A172 (cell line): ENCODE measurements at regions not wholly inside any gene's neighbourhood (a gene's known extent, or its start where the extent isn't known, plus 50 kb on each side); places are given as distances from the start of the nearest gene placed in this dataset.

Source experiments
- DNase-seq: peaks from one replicate; pipeline ENCODE4 v3.0.0-alpha.2; 2015; ENCODE audit warnings: low spot score

DNA sequence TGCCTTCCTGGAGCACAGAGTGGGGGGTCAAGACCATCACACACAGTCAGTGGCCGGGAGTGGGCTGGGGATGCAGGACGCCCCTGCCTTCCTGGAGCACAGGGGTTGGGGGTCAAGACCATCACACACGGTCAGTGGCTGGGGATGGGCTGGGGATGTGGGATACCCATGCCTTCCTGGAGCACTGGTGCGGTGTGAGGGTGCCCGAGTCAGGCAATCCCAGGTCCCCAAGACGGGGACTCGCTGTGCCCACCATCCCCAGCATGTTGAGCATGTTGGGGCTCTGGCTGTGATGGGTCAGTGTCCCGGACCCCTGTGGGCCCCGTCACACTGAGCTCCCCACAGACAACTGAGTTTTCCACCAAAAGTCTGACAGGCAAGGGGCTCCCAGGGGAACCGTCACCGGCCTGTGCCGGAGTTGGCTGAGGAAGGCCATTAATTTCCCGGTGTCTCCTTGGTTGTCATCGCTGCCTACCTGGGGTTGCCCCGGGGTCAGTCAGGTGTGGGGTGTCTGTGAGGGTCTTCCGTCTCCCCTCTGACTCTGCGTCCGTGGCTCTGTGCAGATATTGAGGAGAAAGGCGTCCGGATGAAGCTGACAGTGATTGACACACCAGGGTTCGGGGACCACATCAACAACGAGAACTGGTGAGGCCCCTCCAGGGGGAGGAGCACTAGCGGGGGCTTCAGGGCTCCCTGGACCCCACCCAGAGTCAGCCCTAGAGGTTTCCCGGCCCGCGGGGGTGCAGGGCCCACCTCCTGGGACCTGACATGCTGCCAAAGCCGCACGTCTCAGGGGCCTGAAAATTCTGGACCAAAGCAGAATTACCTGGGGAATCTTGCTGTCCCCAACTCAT lies 347.1 kb downstream of the SEC14L1 start:
- no peak for DNase-seq

DNA sequence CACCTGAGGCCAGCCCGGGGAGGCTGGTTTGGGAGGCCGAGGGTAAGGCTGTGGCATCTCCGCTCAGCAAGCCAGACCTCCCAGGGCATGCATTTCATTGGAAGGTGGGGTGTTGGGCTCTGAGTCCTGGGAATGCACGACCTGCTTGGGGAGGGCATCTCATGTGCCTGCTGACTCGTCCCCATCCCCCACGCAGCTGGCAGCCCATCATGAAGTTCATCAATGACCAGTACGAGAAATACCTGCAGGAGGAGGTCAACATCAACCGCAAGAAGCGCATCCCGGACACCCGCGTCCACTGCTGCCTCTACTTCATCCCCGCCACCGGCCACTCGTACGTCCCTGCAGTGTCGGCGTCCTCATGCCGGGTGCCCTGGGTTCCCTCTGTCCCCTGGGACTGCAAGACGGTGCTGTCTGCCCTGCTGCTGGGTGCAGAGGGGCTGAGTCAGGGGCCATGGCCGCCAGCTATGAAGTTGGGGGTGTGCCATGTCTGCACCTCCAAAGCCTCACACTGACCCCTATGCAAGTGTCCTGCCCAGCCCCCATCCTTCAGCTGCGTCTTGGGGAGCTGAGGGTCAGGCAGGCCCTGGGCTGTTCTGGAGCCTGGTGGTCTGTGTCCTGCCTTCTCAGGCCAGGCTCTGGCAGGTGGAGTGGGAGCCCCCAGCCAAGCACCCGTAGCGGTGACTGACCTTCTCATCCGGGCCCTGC lies 347.9 kb downstream of the SEC14L1 start:
- DNase-seq = peak; percentile 42

DNA sequence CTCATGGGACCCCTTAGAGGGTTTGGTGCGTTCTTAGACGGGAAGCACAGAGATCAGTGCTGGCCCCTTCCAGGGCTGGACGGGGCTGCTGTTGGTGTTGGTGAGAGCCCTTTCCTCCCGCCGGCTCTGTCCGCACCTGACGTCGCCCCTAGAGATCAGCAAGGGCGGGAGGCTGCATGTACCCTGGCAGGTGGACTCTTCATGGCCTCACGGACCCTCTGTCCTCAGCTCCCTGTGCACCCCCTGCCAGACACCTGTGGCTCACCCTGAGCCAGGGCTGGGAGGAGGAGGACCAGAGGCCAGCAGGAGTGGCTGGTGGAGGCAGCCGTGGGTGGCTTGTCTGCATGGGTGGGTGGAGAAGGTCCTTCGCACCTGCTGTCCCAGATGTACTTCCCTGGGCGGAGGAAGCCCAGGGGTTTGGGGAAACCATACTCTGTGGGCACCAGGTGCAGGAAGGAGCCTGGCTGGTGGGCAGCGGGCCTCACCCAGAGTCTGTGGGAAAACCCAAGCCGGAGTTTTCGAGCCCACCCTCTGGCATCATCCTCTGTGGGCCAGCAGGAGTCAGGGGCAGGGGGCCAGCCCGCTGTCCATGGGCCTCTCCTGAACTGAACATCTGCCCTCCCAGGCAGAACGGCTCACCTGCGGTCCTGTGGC lies 348.6 kb downstream of the SEC14L1 start:
- DNase-seq = no peak

DNA sequence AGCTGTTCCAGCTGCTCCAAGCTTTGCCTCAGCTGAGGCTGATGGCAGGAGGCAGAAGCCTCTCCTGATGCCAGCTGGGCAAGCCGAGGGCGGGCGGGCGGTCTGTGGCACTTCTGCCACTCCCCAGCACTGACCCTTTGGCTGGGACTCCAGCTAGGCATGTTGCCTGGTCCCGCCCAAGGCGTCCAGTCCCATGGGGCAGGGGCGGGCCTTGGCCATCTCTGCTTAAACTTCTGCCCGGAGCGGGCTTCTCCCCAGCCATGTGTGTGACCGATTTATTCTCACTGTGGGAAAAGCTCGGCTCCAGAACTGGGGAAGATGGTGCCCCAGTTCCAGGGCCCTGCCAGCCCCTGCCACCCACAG lies 349.1 kb downstream of the SEC14L1 start:
- no peak for DNase-seq

DNA sequence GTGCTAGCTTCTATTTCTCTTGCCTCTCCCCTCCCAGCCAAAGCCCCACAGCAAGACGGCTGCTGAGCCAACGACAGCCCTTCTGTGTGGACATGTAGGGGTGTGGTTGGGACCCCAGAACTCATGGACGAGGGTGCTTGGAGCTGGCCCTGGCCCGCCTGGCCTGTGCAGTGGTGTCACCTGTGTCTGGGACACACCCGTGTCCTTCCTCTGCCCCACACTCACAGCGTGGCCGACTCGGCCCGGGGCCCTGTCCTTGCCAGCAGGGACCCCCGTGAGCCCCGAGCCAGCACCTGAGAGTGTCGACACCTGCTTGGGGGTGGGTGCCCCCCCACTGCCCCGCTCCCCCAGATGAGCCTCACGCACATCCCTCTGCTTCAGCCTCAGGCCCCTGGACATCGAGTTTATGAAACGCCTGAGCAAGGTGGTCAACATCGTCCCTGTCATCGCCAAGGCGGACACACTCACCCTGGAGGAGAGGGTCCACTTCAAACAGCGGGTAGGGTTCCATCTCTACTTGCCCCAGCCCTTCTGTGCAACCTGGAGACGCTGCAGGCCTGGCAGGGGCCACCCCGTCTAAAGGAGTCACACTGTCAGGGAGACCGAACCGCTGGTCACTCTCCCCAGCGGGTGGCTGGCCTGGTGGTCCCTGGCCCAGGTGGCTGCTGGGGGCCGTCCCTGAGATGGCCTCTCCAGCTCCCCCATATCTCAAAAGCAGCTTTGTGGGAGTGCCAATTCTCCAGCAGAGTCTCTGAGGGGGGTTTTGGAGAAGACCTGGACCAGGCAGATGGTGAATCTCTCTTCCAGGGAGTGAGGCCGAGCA lies 349.8 kb downstream of the SEC14L1 start:
- no peak for DNase-seq

DNA sequence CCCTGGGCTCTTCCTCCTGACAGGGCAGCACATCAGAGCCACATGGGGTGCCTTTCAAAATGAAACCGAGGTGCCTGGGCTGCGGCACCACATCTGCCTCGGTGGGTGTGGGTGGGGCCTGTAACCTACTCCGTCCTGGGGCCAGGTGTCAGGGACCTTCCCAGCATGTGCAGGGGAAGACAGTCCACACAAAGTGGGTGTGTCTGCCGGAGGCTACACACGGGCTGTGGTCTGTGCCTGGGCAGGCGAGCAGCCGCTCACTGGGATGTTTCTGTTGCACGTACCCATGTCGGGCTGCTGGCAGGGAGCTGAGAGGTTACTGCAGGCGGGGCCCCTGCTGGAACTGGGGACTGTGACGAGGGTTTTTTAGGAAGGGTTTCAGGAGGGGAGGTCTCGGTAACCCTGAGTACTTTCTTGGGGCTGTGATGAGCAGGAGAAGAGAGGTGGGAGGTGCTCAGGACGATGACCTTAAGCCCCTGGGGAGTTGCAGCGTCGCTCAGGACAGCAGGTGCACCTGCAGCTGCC lies 351.2 kb downstream of the SEC14L1 start:
- no peak for DNase-seq

DNA sequence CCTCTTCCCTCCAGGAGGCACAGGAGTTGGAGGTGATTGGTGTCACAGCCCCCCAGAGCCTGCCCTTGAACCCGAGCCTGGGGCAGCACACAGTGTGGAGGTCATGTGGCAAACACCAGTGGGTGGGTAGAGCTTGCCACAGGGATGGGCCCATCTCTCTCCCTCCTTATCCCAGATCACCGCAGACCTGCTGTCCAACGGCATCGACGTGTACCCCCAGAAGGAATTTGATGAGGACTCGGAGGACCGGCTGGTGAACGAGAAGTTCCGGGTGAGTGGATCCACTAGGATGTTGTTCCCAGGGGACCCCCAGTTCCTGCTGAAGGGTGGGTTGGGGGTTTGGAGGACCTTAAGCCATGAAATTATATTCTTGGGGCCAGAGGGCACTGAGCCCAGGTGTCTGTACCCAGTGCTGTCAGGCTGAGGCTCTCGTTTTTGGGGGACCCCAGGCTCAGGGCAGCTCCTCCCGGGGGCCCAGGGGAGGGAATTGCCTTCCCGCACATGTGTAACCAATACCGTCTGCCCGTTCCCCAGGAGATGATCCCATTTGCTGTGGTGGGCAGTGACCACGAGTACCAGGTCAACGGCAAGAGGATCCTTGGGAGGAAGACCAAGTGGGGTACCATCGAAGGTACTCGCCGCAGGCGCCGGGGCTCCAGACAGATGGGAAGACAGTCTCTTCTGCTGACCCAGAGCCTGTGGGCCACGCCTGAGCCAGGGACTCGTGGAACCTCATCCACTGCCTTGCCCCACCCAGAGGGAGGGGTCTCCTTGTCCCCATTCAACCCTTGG lies 351.9 kb downstream of the SEC14L1 start:
- DNase-seq = no peak

DNA sequence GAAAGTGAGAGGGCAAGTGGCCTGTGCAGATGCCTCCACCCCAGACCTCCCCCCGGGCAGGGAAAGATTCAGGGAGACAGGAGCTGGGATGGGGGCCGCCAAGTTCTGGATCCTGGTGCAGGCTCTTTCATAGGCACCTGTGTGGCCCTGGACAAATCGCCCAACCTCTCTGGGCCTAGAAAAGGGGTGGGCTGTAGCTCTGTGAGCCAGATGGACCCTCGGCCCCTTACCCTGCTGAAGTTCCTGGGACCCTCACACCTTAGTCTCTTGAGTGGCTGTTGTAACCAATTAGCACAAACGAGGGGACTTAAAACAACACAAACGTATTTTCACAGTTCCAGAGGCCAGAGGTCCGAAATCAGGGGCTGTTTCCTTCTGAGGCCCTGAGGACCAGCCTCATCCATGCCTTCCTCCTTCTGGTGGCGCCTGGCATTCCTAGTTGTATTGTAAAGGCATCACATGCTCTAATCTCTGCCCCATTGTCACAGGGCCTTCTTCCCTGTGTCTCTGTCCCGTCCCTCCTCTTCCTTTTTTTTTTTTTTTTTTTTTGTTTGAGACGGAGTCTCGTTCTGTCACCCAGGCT lies 352.6 kb downstream of the SEC14L1 start:
- DNase-seq = no peak

DNA sequence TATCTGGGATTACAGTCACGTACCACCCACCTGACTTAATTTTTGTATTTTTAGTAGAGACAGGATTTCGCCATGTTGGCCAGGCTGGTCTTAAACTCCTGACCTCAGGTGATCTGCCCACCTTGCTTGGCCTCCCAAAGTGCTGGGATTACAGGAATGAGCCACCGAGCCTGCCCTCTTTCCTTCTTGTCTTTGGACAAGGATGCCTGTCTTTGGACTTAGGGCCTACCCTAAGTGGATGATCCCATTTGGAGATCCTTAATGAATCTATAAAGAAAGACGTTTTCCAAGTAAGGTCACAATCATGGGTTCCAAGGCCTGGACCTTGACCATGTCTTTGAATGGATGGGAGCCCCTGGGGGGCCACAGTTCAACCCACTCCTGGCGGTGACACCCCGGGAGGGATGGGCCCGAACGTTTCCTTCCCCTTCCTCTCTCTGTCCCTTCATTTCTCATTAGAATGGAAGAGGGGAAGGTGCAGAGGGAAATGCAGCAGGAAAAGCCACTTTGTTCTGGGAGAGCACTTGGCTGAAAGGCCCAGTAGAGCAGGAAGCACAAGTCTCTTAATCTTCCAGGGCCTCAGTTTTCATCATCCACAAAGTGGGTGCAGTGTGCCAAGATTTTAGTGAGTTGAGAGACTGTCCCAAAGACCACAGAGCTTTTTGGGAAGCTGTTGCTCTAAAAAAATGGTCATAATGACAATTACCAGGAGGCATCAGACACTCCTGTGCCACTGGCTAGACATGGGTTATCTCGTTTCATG lies 353.3 kb downstream of the SEC14L1 start:
- no peak for DNase-seq

DNA sequence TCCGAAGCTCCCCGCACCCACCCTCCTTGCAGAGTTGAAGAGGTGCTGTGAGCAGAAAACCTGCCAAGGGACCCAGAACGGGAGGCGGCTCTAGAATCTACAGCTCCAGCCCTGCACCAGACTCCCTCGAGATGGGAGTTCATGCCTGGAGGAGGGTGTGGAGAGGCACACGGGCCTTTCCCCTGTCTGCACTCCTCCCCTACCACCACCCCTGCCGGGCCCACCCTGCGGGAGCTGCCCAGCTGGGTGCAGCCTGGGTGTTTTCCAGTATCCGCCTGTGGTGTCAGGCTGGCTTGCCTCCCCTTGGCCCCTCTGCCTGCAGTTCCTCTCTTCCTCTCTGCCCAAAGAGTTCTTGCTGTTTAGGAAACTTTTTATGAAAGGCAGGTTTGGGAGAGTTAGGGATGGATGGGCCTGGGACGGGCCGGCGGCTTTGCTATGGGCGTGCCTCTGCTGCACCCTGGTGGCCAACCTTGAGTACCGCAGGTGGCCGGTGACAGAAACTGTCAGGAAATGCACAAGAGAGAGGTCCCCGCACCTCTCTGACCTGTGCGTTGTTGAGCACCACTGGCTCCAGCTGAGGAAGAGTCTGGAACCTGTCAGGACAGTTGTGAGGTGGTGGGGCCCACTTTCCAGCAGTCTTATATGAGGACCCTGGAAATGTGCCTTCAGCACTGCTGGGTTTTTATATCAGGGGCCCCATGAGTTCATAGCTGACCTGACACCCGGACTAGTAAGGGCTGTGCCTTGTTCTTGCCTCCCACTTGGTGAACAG lies 354.1 kb downstream of the SEC14L1 start:
- DNase-seq = peak; percentile 71

DNA sequence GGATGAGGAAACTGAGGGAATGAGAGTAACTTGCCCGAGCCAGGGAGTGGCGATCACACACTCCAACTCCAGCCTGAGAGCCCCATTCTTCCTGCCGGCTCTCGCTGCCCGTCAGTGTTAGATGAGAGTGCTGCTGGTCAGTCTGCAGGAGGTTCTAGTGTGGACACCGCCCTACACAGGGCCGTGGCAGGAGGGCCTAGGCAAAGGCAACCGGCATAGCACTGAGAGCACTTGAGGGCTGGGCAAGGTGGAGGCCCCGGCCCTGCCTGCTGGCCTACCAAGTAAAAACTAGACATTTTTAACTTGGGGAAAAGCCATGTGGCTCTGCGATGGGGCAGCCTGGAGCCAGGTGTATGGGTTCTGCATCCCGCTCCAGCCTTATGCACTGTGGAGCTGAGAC lies 354.8 kb downstream of the SEC14L1 start:
- DNase-seq = no peak

DNA sequence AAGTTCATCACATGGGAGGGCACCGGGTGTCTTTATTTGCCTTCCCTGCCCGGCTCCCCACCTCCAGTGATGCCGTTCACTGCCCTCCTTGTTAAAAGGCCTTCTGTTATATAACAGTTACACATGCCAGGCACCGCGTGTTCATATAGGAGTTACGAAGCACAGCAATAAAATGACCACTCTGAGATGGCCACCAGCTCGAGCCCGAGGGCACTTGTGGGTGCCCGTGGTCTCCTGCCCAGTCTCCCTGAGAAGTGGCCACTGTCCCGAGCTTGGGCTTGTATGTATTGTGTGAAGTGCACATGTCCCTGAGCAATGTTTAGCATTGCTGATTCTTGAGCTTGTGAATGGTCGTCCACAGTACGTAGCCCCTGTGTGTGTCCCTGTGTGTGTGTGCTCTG lies 355.6 kb downstream of the SEC14L1 start:
- no peak for DNase-seq

DNA sequence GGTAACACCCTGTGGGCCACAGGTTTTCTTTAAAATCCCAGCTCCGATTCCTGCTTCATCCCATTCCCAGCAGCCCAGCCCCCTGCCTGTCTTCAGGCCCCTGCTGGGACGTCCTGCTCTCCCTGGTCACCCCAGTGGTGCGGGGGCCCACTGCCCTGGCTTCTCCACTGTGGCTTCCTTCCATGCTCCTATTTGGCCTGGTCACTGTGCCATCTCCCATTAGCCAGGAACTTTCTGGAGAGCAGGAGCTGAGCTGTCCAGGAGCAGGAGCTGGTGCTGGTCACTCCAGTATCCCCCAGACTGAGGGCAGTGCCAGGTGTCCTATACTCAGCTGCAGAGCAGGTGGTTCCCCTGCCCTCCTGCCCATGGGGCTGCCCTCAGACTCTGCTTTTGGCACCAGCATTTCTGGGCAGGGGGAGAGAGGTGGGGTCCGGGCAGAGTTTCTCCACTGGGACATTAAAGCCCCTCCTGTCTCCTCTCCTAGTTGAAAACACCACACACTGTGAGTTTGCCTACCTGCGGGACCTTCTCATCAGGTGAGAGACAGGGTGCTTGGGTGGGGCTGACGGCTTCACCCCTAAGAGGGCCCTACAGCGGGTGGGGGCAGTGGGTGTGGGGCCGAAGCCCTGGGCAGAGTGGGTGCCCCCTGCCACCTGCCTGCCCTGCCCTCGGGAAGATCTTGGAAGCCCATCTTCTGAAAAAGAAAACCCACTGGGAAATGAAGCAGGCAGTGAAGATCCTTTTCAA lies 356.2 kb downstream of the SEC14L1 start:
- no peak for DNase-seq

DNA sequence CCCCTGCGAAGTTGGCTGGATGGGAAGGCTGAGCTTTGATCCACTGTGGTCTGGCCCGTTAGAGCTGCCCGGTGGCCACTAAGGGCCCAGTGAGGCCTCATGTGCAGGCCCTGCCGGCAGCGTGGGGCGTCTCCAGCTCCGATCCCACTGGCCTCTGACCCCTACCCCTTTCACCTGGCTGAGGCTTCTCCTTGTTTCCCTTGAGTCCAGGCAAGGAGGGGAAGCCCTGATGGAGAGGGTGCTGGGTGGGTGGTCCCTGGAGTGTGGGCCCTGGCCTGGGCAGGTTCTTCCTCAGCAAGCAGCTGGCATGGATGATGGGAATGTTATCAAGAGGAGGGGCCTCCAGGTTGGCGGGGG lies 356.8 kb downstream of the SEC14L1 start:
- DNase-seq = no peak

DNA sequence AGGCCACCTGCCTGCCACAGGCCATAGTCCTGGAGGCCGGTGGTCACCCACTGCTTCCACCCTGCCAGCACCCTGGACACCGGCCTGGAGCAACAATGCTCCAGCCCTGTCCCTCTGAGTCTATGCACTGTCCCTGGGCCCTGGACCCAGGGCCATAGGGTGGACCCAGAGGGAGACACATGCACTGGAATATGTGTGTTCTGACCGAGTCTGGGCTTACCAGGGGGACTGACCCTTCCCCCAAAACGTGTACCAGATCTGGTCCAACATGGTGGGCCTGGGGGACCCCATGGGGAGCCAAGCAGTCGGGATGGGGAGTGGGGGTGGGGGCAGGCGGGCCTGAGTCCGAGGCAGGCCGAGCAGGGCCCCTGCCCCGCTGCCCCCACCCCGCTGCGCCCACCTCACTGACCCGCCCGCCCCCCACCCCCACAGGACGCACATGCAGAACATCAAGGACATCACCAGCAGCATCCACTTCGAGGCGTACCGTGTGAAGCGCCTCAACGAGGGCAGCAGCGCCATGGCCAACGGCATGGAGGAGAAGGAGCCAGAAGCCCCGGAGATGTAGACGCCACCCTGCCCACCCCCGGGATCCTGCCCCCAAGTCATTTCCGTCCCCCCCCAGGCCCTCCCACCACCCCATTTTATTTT lies 357.4 kb downstream of the SEC14L1 start:
- DNase-seq = no peak

DNA sequence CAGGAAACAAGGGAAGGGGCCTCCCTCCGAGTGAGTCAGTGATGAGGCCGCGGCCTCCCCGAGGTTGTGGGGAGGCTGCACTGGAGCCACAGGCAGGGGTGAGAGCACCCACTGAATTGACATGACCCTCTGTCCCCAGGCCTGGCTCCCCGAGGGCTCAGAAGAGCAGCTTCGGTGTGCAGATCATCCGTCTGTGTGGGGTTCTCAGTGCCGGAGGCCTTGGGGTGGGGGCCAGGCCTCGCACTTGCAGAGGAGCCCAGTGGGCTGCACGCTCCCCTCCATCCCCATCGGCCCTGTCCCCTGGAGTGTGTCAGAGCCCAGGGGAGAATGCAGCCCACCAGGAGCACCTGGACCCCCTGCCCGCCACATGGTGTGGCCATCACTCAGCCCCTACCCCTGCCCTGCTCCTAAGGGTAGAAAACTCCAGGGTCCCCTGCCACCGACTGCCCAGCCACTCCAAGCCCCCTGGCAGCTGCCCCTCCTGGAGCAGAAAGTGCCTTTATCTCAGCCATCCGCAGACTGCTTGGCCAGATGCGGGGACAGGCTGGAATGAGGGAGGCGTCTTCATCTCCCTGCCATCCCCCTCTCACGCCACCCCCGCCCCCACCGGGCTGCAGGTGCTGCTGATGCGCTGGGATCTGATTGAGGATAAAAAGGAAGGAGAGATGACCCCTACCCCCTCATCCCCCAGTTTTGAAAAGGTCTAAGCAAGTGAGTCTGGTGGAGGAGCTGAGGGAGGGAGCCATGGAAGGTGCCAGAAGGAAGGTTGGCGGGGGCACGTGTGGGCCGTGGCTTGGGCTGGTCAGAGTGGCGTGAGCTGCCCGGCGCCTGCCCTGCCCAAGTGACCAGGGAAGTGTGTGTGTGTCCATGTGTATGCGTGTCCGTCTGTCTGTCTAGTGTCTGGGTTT lies 358.3 kb downstream of the SEC14L1 start:
- no peak for DNase-seq
